Kidney (tissue), 13 donors: ENCODE measurements at regions not wholly inside any gene's neighbourhood (a gene's known extent, or its start where the extent isn't known, plus 50 kb on each side); places are given as distances from the start of the nearest gene placed in this dataset.

Source experiments
- DNase-seq, 5 donors: peaks; one replicate each; pipeline ENCODE4 v3.0.0-alpha.2; 2013 to 2020
- FAIRE-seq: peaks from 2 replicates; lab custom pipeline; 2012; peaks lifted over from hg19 to GRCh38; lab: Jason Lieb, UNC
- H3K27ac ChIP-seq, 2 donors: one replicate each; pipeline ENCODE4 v1.7.0; 2013; ENCODE audit warnings: low read depth in 2 of 2, low read length in 2 of 2, inconsistent platforms in 1 of 2
- H3K27me3 ChIP-seq: one replicate; pipeline ENCODE4 v1.7.1; 2013; ENCODE audit warnings: low read length, inconsistent platforms; ENCODE audit not compliant: control insufficient read depth, insufficient read depth
- H3K36me3 ChIP-seq, 3 donors: one replicate each; pipeline versions ENCODE4 v1.7.0 to v1.7.1; 2013; ENCODE audit warnings: low read length in 3 of 3, control low read depth in 1 of 3, inconsistent platforms in 1 of 3; ENCODE audit not compliant: insufficient read depth in 3 of 3, control insufficient read depth in 2 of 3
- H3K4me1 ChIP-seq, 3 donors: one replicate each; pipeline versions ENCODE4 v1.7.0 to v1.7.1; 2013; ENCODE audit warnings: low read length in 3 of 3, inconsistent platforms in 1 of 3, low read depth in 1 of 3; ENCODE audit not compliant: control insufficient read depth in 2 of 3, insufficient read depth in 2 of 3
- H3K4me3 ChIP-seq, 3 donors: one replicate each; pipeline versions ENCODE4 v1.7.0 to v1.8.1; 2013; ENCODE audit warnings: low read length in 3 of 3, control low read depth in 1 of 3, inconsistent platforms in 1 of 3
- H3K9ac ChIP-seq, 3 donors: one replicate each; pipeline versions ENCODE4 v1.7.0 to v1.7.1; 2013; ENCODE audit warnings: low read length in 3 of 3, control low read depth in 1 of 3, inconsistent platforms in 1 of 3
- H3K9me3 ChIP-seq, 3 donors: one replicate each; pipeline versions ENCODE4 v1.7.0 to v1.7.1; 2013; ENCODE audit warnings: low read length in 3 of 3, control low read depth in 1 of 3, inconsistent platforms in 1 of 3; ENCODE audit not compliant: control insufficient read depth in 2 of 3, insufficient read depth in 1 of 3
- intact Hi-C: fragments of 100-400 bp; cut with DNase I; formaldehyde crosslinking; loops from one replicate; pipeline ENCODE4 v1.11.1; 2022
- TF ChIP-seq, protein P1 (sequence below): IDR thresholded peaks from 3 replicates; pipeline ENCODE4 v1.5.1; 2012; ENCODE audit warnings: mild to moderate bottlenecking, moderate library complexity, borderline replicate concordance; ENCODE audit not compliant: insufficient read depth; ENCODE audit errors: extremely low read depth
- donor health status: control.
- donor health status: control.
- donor health status: control.
- donor health status: control.
- donor health status: control.
- donor health status: DM: yes; HTN: yes; CAD: no.
- donor health status: Normal renal cell carcinoma (clear cell type).

GRCh38 chr12:94795520-94795919 lies 145.2 kb upstream of the TMCC3 start:
- H3K27ac ChIP-seq, result no peak overlapping the region
- no peaks in the 10 kb centered on the region for H3K9me3 ChIP-seq
- no peak overlapping the region for H3K4me3 ChIP-seq
- TF ChIP-seq, protein P1, sequence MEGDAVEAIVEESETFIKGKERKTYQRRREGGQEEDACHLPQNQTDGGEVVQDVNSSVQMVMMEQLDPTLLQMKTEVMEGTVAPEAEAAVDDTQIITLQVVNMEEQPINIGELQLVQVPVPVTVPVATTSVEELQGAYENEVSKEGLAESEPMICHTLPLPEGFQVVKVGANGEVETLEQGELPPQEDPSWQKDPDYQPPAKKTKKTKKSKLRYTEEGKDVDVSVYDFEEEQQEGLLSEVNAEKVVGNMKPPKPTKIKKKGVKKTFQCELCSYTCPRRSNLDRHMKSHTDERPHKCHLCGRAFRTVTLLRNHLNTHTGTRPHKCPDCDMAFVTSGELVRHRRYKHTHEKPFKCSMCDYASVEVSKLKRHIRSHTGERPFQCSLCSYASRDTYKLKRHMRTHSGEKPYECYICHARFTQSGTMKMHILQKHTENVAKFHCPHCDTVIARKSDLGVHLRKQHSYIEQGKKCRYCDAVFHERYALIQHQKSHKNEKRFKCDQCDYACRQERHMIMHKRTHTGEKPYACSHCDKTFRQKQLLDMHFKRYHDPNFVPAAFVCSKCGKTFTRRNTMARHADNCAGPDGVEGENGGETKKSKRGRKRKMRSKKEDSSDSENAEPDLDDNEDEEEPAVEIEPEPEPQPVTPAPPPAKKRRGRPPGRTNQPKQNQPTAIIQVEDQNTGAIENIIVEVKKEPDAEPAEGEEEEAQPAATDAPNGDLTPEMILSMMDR, result no peak
- no peak for DNase-seq
- no peaks in the 10 kb centered on the region for H3K27me3 ChIP-seq
- intact Hi-C loops, result no loop called here
- H3K4me1 ChIP-seq, result no peaks in the 10 kb centered on the region
- H3K36me3 ChIP-seq, result peaks cover 0 to 2% (median 0%) of the 10 kb centered on the region in 3 donors
- H3K9ac ChIP-seq, result no peak overlapping the region
- no peak for FAIRE-seq

DNA sequence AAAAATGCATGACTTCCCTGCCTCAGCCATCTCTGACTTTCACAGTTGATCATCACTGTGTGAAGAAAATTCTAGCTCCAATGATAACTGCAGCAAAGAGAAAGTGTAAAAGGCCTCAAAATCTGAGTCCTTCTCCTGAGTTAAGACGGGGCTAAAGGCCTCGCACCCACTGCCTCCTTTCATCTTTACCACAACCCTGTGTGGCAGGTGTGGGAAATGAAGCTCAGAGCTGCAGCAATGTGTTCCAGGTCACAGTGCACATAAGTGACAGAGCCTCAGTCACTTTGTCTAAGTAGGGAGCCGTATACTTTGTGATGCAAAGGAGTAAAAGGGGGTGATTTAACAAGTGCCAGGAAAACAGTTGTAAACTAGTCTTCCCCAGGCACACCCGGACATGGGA lies 144.7 kb upstream of the TMCC3 start:
- no peaks in the 10 kb centered on the region for H3K27me3 ChIP-seq
- FAIRE-seq, result no peak
- TF ChIP-seq, protein P1, result no peak
- H3K9me3 ChIP-seq, result no peaks in the 10 kb centered on the region
- H3K36me3 ChIP-seq, result peaks cover 0 to 2% (median 0%) of the 10 kb centered on the region in 3 donors
- intact Hi-C loops, result no loop called here
- H3K4me3 ChIP-seq, result no peak overlapping the region
- H3K4me1 ChIP-seq, result no peaks in the 10 kb centered on the region
- H3K9ac ChIP-seq, result no peak overlapping the region
- no peak overlapping the region for H3K27ac ChIP-seq
- no peak for DNase-seq

DNA sequence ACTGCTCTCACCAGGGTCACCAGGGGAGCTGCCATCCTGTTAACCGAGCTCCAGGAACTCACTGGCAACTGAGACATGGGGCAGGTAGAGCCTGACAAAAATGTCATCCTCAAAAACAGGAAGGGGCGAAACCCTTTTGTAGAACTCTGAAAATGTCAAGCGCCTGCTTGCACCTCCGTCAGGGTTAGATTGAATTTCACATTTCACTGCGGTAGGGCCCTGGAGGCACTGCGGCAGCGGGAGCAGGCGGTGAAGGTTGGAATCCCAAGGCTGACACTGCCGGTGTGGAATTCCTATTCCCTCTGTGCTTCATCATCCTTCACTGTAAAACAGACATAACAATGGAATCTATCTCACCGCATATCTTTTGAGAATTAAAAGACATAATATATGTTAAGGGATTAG lies 142.8 kb upstream of the TMCC3 start:
- H3K4me1 ChIP-seq, result no peaks in the 10 kb centered on the region
- intact Hi-C loops, result no loop called here

More for the DNA sequence above, 142.8 kb upstream of the TMCC3 start:
- H3K9me3 ChIP-seq, result no peaks in the 10 kb centered on the region
- no peak for FAIRE-seq
- no peak overlapping the region for H3K27ac ChIP-seq
- H3K9ac ChIP-seq, result no peak overlapping the region
- no peak overlapping the region for H3K4me3 ChIP-seq
- peaks cover 0 to 2% (median 0%) of the 10 kb centered on the region in 3 donors for H3K36me3 ChIP-seq
- DNase-seq, result peak in 4 of 5 donors; percentile 52 to 75 (median 68)
- H3K27me3 ChIP-seq, result no peaks in the 10 kb centered on the region
- TF ChIP-seq, protein P1, result no peak
